ENCODE measurements at regions not wholly inside any gene's neighbourhood (a gene's known extent, or its start where the extent isn't known, plus 50 kb on each side); places are given as distances from the start of the nearest gene placed in this dataset.

DNA sequence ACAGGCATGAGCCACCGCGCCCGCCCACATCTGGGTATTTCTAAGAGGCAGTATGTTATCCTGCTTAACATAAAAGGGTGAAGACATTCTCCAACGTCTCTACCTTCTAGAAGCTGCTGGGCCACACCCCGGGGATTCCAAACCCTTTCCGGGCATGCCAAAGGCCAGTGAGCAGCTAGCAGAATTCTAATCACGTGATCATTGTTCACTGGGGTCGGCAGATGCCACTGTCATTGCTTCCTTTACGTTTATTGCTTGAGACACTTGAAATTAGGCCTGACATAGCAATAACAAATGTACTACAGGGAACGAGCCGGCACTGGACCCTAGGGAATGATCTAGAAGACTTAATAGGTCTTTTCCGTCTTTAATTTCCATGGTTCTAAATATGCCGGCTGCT, 141.2 kb upstream of the ZFHX3 start:
- TF ChIP-seq, protein P1, sequence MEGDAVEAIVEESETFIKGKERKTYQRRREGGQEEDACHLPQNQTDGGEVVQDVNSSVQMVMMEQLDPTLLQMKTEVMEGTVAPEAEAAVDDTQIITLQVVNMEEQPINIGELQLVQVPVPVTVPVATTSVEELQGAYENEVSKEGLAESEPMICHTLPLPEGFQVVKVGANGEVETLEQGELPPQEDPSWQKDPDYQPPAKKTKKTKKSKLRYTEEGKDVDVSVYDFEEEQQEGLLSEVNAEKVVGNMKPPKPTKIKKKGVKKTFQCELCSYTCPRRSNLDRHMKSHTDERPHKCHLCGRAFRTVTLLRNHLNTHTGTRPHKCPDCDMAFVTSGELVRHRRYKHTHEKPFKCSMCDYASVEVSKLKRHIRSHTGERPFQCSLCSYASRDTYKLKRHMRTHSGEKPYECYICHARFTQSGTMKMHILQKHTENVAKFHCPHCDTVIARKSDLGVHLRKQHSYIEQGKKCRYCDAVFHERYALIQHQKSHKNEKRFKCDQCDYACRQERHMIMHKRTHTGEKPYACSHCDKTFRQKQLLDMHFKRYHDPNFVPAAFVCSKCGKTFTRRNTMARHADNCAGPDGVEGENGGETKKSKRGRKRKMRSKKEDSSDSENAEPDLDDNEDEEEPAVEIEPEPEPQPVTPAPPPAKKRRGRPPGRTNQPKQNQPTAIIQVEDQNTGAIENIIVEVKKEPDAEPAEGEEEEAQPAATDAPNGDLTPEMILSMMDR (IDR thresholded peaks at IDR 0.05): no peak
- TF ChIP-seq POLR2A (IDR thresholded peaks at IDR 0.05): no peak
